WTC11 (cell line): ENCODE measurements at regions not wholly inside any gene's neighbourhood (a gene's known extent, or its start where the extent isn't known, plus 50 kb on each side); places are given as distances from the start of the nearest gene placed in this dataset.

Source experiments
- ATAC-seq: fragments of 200-7000 bp; cut with Tn5 transposase; 2 replicates; pipeline ENCODE4 v1.10.0; 2021; ENCODE audit warnings: mild to moderate bottlenecking, moderate library complexity
- CTCF ChIA-PET: fragments of 300-600 bp; sonication (Branson Sonifier 250); formaldehyde crosslinking; loops from one replicate; lab custom pipeline; 2021; ENCODE audit warnings: antibody characterized with exemption; lab: Charles Lee
- POLR2A ChIA-PET: fragments of 350-600 bp; sonication (Branson Sonifier 250); formaldehyde crosslinking; loops from one replicate; lab custom pipeline; 2021; ENCODE audit warnings: antibody characterized with exemption; lab: Charles Lee
- DNase-seq: peaks from one replicate; pipeline ENCODE4 v3.0.0; 2021; ENCODE audit warnings: low spot score
- H3K27ac Mint-ChIP-seq: 2 replicates; pipeline ENCODE4 v1.8.0; 2021; ENCODE audit warnings: mixed read lengths
- H3K27me3 Mint-ChIP-seq: 2 replicates; pipeline ENCODE4 v1.8.0; 2021; ENCODE audit warnings: low read depth, mild to moderate bottlenecking, moderate library complexity, mixed read lengths
- H3K36me3 Mint-ChIP-seq: 2 replicates; pipeline ENCODE4 v1.8.0; 2021; ENCODE audit warnings: mixed read lengths
- H3K4me1 Mint-ChIP-seq: 2 replicates; pipeline ENCODE4 v1.8.0; 2022; ENCODE audit warnings: mixed read lengths
- H3K4me3 Mint-ChIP-seq: 2 replicates; pipeline ENCODE4 v1.8.0; 2021; ENCODE audit warnings: mild to moderate bottlenecking, moderate library complexity, mixed read lengths
- H3K9me3 Mint-ChIP-seq: 2 replicates; pipeline ENCODE4 v1.8.0; 2021; ENCODE audit warnings: mixed read lengths
- FOXP1 ChIP-seq: sonication (generic); formaldehyde crosslinking; IDR thresholded peaks from 2 replicates; pipeline ENCODE4 v1.8.0; 2022; ENCODE audit warnings: missing genetic modification reagents, mild to moderate bottlenecking, moderate library complexity, borderline replicate concordance
- GRHL2 ChIP-seq: fragments of 250-450 bp; sonication (Bioruptor Pico); IDR thresholded peaks from 2 replicates; pipeline ENCODE4 v1.8.0; 2022; ENCODE audit warnings: mild to moderate bottlenecking, moderate library complexity; ENCODE audit not compliant: insufficient replicate concordance, severe bottlenecking
- GTF2I ChIP-seq: fragments of 250-450 bp; sonication (Bioruptor Pico); conservative IDR thresholded peaks from 2 replicates; pipeline ENCODE4 v1.4.0; 2021; ENCODE audit warnings: mild to moderate bottlenecking
- JAZF1 ChIP-seq: fragments of 250-450 bp; sonication (Bioruptor Pico); IDR thresholded peaks from 2 replicates; pipeline ENCODE4 v1.9.0; 2021; ENCODE audit warnings: moderate library complexity, mild to moderate bottlenecking, inconsistent platforms
- NFATC4 ChIP-seq: fragments of 250-450 bp; sonication (Bioruptor Pico); IDR thresholded peaks from 2 replicates; pipeline ENCODE4 v1.9.0; 2021; ENCODE audit warnings: mild to moderate bottlenecking
- NR1H2 ChIP-seq: sonication (generic); formaldehyde crosslinking; IDR thresholded peaks from 2 replicates; pipeline ENCODE4 v1.9.0; 2021; ENCODE audit warnings: mild to moderate bottlenecking, moderate library complexity, missing genetic modification reagents
- OVOL2 ChIP-seq: fragments of 250-450 bp; sonication (Bioruptor Pico); IDR thresholded peaks from 2 replicates; pipeline ENCODE4 v1.9.0; 2021; ENCODE audit warnings: mild to moderate bottlenecking, borderline replicate concordance
- RELA ChIP-seq: sonication (generic); formaldehyde crosslinking; IDR thresholded peaks from 2 replicates; pipeline ENCODE4 v1.8.1; 2022; ENCODE audit warnings: missing genetic modification reagents, mild to moderate bottlenecking, borderline replicate concordance
- SP1 ChIP-seq: sonication (generic); formaldehyde crosslinking; conservative IDR thresholded peaks from 2 replicates; pipeline ENCODE4 v1.8.1; 2022; ENCODE audit warnings: missing genetic modification reagents
- ZNF317 ChIP-seq: sonication (generic); formaldehyde crosslinking; IDR thresholded peaks from 2 replicates; pipeline ENCODE4 v1.8.1; 2023; ENCODE audit warnings: low read depth, mild to moderate bottlenecking, moderate library complexity, missing genetic modification reagents, borderline replicate concordance
- ZNF416 ChIP-seq: fragments of 250-450 bp; sonication (Bioruptor Pico); IDR thresholded peaks from 2 replicates; pipeline ENCODE4 v1.9.0; 2021; ENCODE audit warnings: mild to moderate bottlenecking, inconsistent platforms
- ZNF423 ChIP-seq: fragments of 250-450 bp; sonication (Bioruptor Pico); IDR thresholded peaks from 2 replicates; pipeline ENCODE4 v2.1.2; 2022; ENCODE audit warnings: mild to moderate bottlenecking, moderate library complexity
- ZNF671 ChIP-seq: fragments of 250-450 bp; sonication (Bioruptor Pico); IDR thresholded peaks from 2 replicates; pipeline ENCODE4 v1.8.0; 2021; ENCODE audit warnings: mild to moderate bottlenecking
- TF ChIP-seq, protein P1 (sequence below): fragments of 250-450 bp; sonication (Bioruptor Pico); IDR thresholded peaks from 2 replicates; pipeline ENCODE4 v1.9.0; 2021; ENCODE audit warnings: moderate library complexity, mild to moderate bottlenecking, inconsistent platforms, borderline replicate concordance
- TF ChIP-seq, protein P2 (sequence below): fragments of 250-450 bp; sonication (Bioruptor Pico); IDR thresholded peaks from 2 replicates; pipeline ENCODE4 v1.9.0; 2021; ENCODE audit warnings: mild to moderate bottlenecking
- TF ChIP-seq, protein P3 (sequence below): sonication (generic); formaldehyde crosslinking; IDR thresholded peaks from 2 replicates; pipeline ENCODE4 v1.8.0; 2023; ENCODE audit warnings: mild to moderate bottlenecking, missing genetic modification reagents
- TF ChIP-seq, protein P4 (sequence below): sonication (generic); formaldehyde crosslinking; conservative IDR thresholded peaks from 2 replicates; pipeline ENCODE4 v1.8.1; 2023; ENCODE audit warnings: mild to moderate bottlenecking, low read depth, missing genetic modification reagents, moderate library complexity

DNA sequence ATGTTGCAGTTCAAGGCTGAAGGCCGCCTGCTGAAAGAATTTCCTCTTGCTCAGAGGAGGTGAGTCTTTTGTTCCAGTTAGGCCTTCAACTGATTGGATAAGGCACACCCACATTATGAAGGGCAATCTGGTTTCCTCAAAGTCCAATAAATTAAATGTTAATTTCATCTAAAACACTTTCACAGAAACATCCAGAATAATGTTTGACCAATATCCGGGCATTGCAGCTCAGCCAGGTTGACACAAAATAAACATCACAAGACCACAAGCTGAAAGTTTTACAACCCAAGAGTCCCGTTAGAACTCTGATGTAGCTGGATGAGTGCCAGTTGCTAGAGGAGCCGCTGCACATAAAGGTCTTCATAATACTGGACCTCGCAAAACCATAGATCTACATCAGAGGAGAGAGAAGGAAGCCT is 64.9 kb upstream of the EED start:
- Mint-ChIP-seq H3K36me3 (no peaks in the 10 kb centered on the region), H3K4me1 (no peaks in the 10 kb centered on the region)

DNA sequence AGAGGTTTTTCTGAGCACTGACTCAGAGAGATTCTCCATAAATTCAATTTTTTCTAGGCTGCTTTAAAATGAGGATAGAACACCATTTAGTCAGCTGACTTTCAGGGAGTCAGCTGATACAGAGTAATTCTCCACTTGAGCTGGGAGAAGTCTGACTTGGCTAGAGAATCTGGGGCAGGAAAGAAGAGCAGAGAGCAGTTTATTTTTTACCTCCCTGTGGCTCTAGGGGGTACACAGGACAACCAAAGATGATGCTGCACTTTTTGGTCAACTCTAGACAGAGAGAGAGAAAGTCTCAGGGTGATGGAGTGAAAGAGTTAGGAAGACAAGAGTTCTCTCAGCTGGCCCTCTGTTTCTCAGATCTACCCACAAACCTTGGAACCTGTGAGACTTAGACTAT is 67.3 kb upstream of the EED start:
- Mint-ChIP-seq H3K36me3 (no peaks in the 10 kb centered on the region), H3K27me3 (no peaks in the 10 kb centered on the region), H3K9me3 (no peaks in the 10 kb centered on the region), H3K4me1 (no peaks in the 10 kb centered on the region), H3K4me3 (no peak overlapping the region), H3K27ac (no peak overlapping the region)
- DNase-seq (no peak), ATAC-seq (no peak)
- ChIA-PET POLR2A (no interaction called here), CTCF (no interaction called here)
- TF ChIP-seq OVOL2 = no peak
- no peak for TF ChIP-seq GTF2I (CRISPR knock-in tag)
- TF ChIP-seq FOXP1 (CRISPR knock-in tag) = no peak
- TF ChIP-seq, protein P1, sequence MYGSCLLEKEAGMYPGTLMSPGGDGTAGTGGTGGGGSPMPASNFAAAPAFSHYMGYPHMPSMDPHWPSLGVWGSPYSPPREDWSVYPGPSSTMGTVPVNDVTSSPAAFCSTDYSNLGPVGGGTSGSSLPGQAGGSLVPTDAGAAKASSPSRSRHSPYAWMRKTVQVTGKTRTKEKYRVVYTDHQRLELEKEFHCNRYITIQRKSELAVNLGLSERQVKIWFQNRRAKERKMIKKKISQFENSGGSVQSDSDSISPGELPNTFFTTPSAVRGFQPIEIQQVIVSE = no peak
- TF ChIP-seq ZNF416 = no peak
- TF ChIP-seq, protein P2, sequence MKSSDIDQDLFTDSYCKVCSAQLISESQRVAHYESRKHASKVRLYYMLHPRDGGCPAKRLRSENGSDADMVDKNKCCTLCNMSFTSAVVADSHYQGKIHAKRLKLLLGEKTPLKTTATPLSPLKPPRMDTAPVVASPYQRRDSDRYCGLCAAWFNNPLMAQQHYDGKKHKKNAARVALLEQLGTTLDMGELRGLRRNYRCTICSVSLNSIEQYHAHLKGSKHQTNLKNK = no peak

More for the DNA sequence above, 64.9 kb upstream of the EED start:
- TF ChIP-seq, protein P2 = no peak
- TF ChIP-seq ZNF317 (CRISPR knock-in tag) = no peak
- no peak for TF ChIP-seq NFATC4 (CRISPR knock-in tag)
- no peak for TF ChIP-seq ZNF671 (CRISPR knock-in tag)
- TF ChIP-seq, protein P3, sequence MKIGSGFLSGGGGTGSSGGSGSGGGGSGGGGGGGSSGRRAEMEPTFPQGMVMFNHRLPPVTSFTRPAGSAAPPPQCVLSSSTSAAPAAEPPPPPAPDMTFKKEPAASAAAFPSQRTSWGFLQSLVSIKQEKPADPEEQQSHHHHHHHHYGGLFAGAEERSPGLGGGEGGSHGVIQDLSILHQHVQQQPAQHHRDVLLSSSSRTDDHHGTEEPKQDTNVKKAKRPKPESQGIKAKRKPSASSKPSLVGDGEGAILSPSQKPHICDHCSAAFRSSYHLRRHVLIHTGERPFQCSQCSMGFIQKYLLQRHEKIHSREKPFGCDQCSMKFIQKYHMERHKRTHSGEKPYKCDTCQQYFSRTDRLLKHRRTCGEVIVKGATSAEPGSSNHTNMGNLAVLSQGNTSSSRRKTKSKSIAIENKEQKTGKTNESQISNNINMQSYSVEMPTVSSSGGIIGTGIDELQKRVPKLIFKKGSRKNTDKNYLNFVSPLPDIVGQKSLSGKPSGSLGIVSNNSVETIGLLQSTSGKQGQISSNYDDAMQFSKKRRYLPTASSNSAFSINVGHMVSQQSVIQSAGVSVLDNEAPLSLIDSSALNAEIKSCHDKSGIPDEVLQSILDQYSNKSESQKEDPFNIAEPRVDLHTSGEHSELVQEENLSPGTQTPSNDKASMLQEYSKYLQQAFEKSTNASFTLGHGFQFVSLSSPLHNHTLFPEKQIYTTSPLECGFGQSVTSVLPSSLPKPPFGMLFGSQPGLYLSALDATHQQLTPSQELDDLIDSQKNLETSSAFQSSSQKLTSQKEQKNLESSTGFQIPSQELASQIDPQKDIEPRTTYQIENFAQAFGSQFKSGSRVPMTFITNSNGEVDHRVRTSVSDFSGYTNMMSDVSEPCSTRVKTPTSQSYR = no peak
- TF ChIP-seq, protein P4, sequence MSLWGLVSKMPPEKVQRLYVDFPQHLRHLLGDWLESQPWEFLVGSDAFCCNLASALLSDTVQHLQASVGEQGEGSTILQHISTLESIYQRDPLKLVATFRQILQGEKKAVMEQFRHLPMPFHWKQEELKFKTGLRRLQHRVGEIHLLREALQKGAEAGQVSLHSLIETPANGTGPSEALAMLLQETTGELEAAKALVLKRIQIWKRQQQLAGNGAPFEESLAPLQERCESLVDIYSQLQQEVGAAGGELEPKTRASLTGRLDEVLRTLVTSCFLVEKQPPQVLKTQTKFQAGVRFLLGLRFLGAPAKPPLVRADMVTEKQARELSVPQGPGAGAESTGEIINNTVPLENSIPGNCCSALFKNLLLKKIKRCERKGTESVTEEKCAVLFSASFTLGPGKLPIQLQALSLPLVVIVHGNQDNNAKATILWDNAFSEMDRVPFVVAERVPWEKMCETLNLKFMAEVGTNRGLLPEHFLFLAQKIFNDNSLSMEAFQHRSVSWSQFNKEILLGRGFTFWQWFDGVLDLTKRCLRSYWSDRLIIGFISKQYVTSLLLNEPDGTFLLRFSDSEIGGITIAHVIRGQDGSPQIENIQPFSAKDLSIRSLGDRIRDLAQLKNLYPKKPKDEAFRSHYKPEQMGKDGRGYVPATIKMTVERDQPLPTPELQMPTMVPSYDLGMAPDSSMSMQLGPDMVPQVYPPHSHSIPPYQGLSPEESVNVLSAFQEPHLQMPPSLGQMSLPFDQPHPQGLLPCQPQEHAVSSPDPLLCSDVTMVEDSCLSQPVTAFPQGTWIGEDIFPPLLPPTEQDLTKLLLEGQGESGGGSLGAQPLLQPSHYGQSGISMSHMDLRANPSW (CRISPR knock-in tag) = no peak
- TF ChIP-seq ZNF423 (CRISPR knock-in tag) = no peak
- no peak for TF ChIP-seq FOXP1 (CRISPR knock-in tag)
- TF ChIP-seq RELA (CRISPR knock-in tag) = no peak
- TF ChIP-seq SP1 (CRISPR knock-in tag) = no peak
- TF ChIP-seq GRHL2 (CRISPR knock-in tag) = no peak
- TF ChIP-seq NR1H2 (CRISPR knock-in tag) = no peak
- TF ChIP-seq, protein P1 = no peak
- TF ChIP-seq ZNF416 = no peak
- no peak for TF ChIP-seq JAZF1
- H3K9me3 Mint-ChIP-seq = no peaks in the 10 kb centered on the region
- CTCF ChIA-PET = interaction anchor here (1.8 kb wide), 1 partner anchor 14 kb away, joined by 6 read pairs; no protein-coding TSS in a partner anchor
- ATAC-seq = no peak
- DNase-seq = no peak
- no peak overlapping the region for H3K4me3 Mint-ChIP-seq
- POLR2A ChIA-PET = interaction anchor here (0.6 kb wide), 1 partner anchor 115 kb away, joined by 4 read pairs; no protein-coding TSS in a partner anchor
- H3K27me3 Mint-ChIP-seq = no peaks in the 10 kb centered on the region
- no peak overlapping the region for H3K27ac Mint-ChIP-seq
